K562 (cell line): ENCODE measurements at regions not wholly inside any gene's neighbourhood (a gene's known extent, or its start where the extent isn't known, plus 50 kb on each side); places are given as distances from the start of the nearest gene placed in this dataset.

ENCODE experiments used
- EP300 ChIP-seq: IDR thresholded peaks from 2 replicates; pipeline ENCODE4 v1.6.1; 2012; ENCODE audit warnings: low read length, improper control_type of control experiment
- FOXK1 ChIP-seq: sonication (generic); formaldehyde crosslinking; IDR thresholded peaks from 2 replicates; pipeline ENCODE4 v1.8.0; 2022; ENCODE audit warnings: missing genetic modification reagents, mild to moderate bottlenecking, borderline replicate concordance
- GABPA ChIP-seq: fragments of 200-800 bp; sonication (Bioruptor generic); conservative IDR thresholded peaks from 2 replicates; pipeline ENCODE4 v1.6.1; 2016; ENCODE audit warnings: low read depth, missing genetic modification characterization, missing compliant biosample characterization
- HIVEP1 ChIP-seq: fragments of 250-450 bp; sonication (Bioruptor Pico); IDR thresholded peaks from 2 replicates; pipeline ENCODE4 v1.4.0; 2020; ENCODE audit warnings: mild to moderate bottlenecking
- SUPT5H ChIP-seq: fragments of 450-650 bp; IDR thresholded peaks from 2 replicates; pipeline ENCODE4 v1.6.1; 2016
- TF ChIP-seq, protein P1 (sequence below), 2 experiments: fragments of 450-650 bp in 1 of 2; sonication (generic) in 1 of 2; formaldehyde crosslinking in 1 of 2; IDR thresholded peaks in 1 of 2; conservative IDR thresholded peaks in 1 of 2; 2 replicates each; pipeline versions ENCODE4 v1.6.1 to v1.8.1; 2016 to 2023; ENCODE audit warnings: mild to moderate bottlenecking in 2 of 2, moderate library complexity in 2 of 2, inconsistent platforms in 1 of 2, missing genetic modification reagents in 1 of 2
- TF ChIP-seq, protein P2 (sequence below), 3 experiments: IDR thresholded peaks in 2 of 3; conservative IDR thresholded peaks in 1 of 3; 2 replicates each; pipeline ENCODE4 v1.5.1; 2011 to 2012; ENCODE audit warnings: low read length in 3 of 3, mild to moderate bottlenecking in 3 of 3, control low read depth in 2 of 3, improper control_type of control experiment in 1 of 3, inconsistent platforms in 1 of 3, low read depth in 1 of 3, mixed read lengths in 1 of 3, moderate library complexity in 1 of 3; ENCODE audit not compliant: insufficient read depth in 2 of 3

DNA sequence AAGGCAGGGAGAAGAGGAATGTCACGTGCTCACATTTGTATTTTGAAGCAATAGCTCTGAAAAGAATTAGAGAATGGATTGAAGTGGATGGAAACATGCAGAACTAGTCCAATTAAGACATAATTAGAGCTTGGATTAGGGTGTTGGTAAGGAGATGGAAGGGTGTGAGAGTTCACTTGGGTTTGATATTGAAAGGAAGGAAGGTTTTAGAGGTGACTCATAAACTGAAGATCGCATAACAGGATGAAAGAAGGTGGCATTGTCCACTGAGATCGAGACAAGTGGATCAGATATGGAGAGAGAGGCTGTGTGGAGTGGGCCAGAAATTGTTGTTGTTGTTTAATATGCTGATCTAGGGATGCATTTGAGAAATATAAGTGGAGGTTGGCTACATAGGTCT lies 244.0 kb upstream of the SMIM31 start:
- TF ChIP-seq FOXK1 (CRISPR knock-in tag) (no peak), HIVEP1 (CRISPR knock-in tag) (no peak), SUPT5H (no peak), GABPA (no peak), EP300 (no peak)
- TF ChIP-seq, protein P1, sequence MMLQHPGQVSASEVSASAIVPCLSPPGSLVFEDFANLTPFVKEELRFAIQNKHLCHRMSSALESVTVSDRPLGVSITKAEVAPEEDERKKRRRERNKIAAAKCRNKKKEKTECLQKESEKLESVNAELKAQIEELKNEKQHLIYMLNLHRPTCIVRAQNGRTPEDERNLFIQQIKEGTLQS (IDR thresholded peaks at IDR 0.05) = no peak
- TF ChIP-seq, protein P1 (CRISPR knock-in tag; conservative IDR thresholded peaks at IDR 0.05) = no peak
- TF ChIP-seq, protein P2, sequence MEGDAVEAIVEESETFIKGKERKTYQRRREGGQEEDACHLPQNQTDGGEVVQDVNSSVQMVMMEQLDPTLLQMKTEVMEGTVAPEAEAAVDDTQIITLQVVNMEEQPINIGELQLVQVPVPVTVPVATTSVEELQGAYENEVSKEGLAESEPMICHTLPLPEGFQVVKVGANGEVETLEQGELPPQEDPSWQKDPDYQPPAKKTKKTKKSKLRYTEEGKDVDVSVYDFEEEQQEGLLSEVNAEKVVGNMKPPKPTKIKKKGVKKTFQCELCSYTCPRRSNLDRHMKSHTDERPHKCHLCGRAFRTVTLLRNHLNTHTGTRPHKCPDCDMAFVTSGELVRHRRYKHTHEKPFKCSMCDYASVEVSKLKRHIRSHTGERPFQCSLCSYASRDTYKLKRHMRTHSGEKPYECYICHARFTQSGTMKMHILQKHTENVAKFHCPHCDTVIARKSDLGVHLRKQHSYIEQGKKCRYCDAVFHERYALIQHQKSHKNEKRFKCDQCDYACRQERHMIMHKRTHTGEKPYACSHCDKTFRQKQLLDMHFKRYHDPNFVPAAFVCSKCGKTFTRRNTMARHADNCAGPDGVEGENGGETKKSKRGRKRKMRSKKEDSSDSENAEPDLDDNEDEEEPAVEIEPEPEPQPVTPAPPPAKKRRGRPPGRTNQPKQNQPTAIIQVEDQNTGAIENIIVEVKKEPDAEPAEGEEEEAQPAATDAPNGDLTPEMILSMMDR (IDR thresholded peaks at IDR 0.05 in 2 of 3, conservative IDR thresholded peaks at IDR 0.05 in 1 of 3; ENCODE audit: insufficient read depth in 2 of 3, low read depth in 1 of 3, low read length in 3 of 3) = no peak
